ENCODE measurements at regions not wholly inside any gene's neighbourhood (a gene's known extent, or its start where the extent isn't known, plus 50 kb on each side); places are given as distances from the start of the nearest gene placed in this dataset.

GRCh38 chr13:89880201-89880600 is 1467.3 kb upstream of the MIR17HG start:
- TF ChIP-seq CTCF (IDR thresholded peaks at IDR 0.05): no peak
- no peak for TF ChIP-seq POLR2A (IDR thresholded peaks at IDR 0.05)

Measured in esophagus squamous epithelium (tissue), 4 donors.